BE2C (cell line): ENCODE measurements at regions not wholly inside any gene's neighbourhood (a gene's known extent, or its start where the extent isn't known, plus 50 kb on each side); places are given as distances from the start of the nearest gene placed in this dataset.
"Not testable (repeated sequence)": the region's sequence is repeated elsewhere in the genome, so short reads cannot be mapped to it uniquely, and the experiment has no call there.

Experiments
- DNase-seq: peaks from one replicate; pipeline ENCODE4 v3.0.0-alpha.2; 2020
- H3K27me3 ChIP-seq: fragments of 250-450 bp; sonication (Bioruptor Pico); 2 replicates; pipeline ENCODE4 v1.5.1; 2020; ENCODE audit warnings: mild to moderate bottlenecking
- H3K36me3 ChIP-seq: fragments of 250-450 bp; sonication (Bioruptor Pico); 2 replicates; pipeline ENCODE4 v1.5.1; 2020; ENCODE audit warnings: mild to moderate bottlenecking
- H3K4me1 ChIP-seq: fragments of 250-450 bp; sonication (Bioruptor Pico); 2 replicates; pipeline ENCODE4 v1.5.1; 2020
- H3K4me3 ChIP-seq: 2 replicates; pipeline ENCODE4 v1.5.1; 2011; ENCODE audit warnings: low read depth, low read length
- H3K9me3 ChIP-seq: fragments of 250-450 bp; sonication (Bioruptor Pico); 2 replicates; pipeline ENCODE4 v1.5.1; 2020
- TF ChIP-seq, protein P1 (sequence below): IDR thresholded peaks from 2 replicates; pipeline ENCODE4 v1.5.1; 2012; ENCODE audit warnings: mild to moderate bottlenecking, low read depth, low read length

DNA sequence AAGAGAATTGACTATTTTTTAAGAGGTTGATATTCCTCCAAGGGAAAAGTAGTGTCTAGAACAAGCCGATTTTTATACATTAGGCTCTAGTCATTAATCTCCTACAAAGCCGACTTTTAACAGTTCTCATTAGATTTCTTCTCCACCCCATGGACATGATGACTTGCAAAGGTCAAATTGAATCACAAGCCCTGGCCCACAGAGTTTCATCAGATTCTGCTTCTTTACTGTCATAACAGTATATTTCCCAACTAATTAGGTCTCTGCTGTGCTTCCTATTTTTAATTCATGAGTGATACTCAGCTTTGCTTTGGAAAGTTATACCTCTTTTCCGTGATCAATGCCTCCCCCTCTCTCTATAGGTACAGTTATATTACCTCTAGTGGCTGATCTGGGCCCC lies 90.6 kb upstream of the ADGRB3 start:
- no peak for DNase-seq
- Histone ChIP-seq H3K4me1 (no peaks in the 10 kb centered on the region), H3K4me3 (no peak overlapping the region), H3K27me3 (no peaks in the 10 kb centered on the region), H3K9me3 (no peaks in the 10 kb centered on the region), H3K36me3 (no peaks in the 10 kb centered on the region)
- TF ChIP-seq, protein P1, sequence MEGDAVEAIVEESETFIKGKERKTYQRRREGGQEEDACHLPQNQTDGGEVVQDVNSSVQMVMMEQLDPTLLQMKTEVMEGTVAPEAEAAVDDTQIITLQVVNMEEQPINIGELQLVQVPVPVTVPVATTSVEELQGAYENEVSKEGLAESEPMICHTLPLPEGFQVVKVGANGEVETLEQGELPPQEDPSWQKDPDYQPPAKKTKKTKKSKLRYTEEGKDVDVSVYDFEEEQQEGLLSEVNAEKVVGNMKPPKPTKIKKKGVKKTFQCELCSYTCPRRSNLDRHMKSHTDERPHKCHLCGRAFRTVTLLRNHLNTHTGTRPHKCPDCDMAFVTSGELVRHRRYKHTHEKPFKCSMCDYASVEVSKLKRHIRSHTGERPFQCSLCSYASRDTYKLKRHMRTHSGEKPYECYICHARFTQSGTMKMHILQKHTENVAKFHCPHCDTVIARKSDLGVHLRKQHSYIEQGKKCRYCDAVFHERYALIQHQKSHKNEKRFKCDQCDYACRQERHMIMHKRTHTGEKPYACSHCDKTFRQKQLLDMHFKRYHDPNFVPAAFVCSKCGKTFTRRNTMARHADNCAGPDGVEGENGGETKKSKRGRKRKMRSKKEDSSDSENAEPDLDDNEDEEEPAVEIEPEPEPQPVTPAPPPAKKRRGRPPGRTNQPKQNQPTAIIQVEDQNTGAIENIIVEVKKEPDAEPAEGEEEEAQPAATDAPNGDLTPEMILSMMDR: no peak

DNA sequence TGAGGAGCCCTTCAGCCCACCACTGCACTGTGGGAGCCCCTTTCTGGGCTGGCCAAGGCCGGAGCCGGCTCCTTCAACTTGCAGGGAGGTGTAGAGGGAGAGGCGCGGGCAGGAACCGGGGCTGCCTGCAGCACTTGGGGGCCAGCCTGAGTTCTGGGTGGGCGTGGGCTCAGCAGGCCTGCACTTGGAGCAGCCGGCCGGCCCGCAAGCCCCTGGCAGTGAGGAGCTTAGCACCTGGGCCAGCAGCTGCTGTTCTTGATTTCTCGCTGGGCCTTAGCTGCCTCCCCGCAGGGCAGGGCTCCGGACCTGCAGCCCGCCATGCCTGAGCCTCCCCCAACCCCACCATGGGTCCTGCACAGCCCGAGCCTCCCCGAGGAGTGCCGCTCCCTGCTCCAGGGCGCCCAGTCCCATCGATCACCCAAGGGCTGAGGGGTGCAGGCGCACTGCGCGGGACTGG lies 101.7 kb upstream of the ADGRB3 start:
- Histone ChIP-seq H3K4me1 (no peaks in the 10 kb centered on the region; the same call in 1 of the 2 replicates), H3K27me3 (no peaks in the 10 kb centered on the region), H3K9me3 (no peaks in the 10 kb centered on the region), H3K36me3 (no peaks in the 10 kb centered on the region), H3K4me3 (no peak overlapping the region)
- TF ChIP-seq, protein P1: no peak
- DNase-seq: no peak

DNA sequence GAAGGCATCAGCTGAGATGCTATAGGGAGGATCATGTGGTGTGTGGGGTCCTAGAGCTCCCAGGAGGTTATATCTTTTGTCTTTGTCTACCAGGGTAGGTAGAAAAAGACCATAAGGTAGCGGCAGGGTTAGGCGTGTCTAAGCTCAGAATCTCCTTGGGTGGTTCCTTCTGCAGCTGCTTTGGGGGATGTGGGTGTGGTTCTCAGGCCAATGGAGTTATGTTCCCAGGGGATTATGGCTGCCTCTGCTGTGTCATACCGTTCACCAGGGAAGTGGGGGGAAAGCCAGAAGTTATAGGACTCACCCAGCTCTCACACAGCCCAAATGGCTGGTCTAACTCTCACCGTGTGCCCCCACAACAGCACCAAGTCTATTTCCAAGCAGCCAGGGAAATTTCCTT lies 107.4 kb upstream of the ADGRB3 start:
- Histone ChIP-seq H3K9me3 (no peaks in the 10 kb centered on the region), H3K36me3 (no peaks in the 10 kb centered on the region), H3K27me3 (no peaks in the 10 kb centered on the region), H3K4me3 (no peak overlapping the region), H3K4me1 (no peaks in the 10 kb centered on the region; the same call in 1 of the 2 replicates)
- TF ChIP-seq, protein P1: no peak
- DNase-seq: no peak

DNA sequence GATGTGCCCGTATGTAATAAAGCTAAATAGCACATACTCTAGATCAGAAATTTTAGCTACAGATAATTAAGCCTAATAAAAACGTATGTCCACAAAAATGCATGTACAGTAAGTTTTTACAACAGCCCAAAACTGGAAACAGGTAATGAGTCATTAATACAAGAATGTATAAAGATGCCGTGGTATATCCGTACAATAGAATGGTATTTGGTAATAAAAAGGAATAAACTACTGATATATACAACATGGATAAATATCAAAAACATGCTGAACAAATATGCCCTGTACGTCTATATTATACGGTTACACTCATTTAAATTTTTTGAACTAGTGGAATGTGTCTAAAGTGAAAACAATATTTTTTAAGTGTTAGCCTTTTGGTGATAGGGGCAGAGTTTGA lies 128.2 kb upstream of the ADGRB3 start:
- DNase-seq: no peak
- Histone ChIP-seq H3K9me3 (no peaks in the 10 kb centered on the region), H3K4me1 (peaks cover 5% of the 10 kb centered on the region; the same call in 1 of the 2 replicates), H3K4me3 (no peak overlapping the region), H3K27me3 (no peaks in the 10 kb centered on the region), H3K36me3 (no peaks in the 10 kb centered on the region)
- TF ChIP-seq, protein P1: no peak

DNA sequence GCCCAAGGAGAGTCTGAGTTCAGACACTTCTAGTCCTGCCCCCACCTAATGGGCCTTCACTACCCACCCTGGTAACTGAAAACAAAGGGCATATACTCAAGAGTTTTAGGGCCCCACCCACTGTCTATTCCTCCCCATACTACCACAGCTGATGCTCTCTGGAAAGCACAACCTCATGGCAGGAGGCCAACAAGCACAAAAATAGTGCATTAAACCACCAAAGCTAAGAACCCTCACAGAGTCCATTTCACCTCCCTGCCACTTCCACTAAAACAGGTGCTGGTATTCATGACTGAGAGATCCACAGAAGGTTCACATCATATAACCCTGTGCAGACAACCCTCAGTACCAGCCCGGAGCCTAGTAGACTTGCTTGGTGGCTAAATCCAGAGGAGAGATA lies 132.1 kb upstream of the ADGRB3 start:
- TF ChIP-seq, protein P1: no peak
- no peaks in the 10 kb centered on the region for H3K36me3 ChIP-seq
- peaks cover 5% of the 10 kb centered on the region; the same call in 1 of the 2 replicates for H3K4me1 ChIP-seq
- H3K27me3 ChIP-seq: no peaks in the 10 kb centered on the region
- H3K4me3 ChIP-seq: no peak overlapping the region
- DNase-seq: no peak
- no peaks in the 10 kb centered on the region for H3K9me3 ChIP-seq

DNA sequence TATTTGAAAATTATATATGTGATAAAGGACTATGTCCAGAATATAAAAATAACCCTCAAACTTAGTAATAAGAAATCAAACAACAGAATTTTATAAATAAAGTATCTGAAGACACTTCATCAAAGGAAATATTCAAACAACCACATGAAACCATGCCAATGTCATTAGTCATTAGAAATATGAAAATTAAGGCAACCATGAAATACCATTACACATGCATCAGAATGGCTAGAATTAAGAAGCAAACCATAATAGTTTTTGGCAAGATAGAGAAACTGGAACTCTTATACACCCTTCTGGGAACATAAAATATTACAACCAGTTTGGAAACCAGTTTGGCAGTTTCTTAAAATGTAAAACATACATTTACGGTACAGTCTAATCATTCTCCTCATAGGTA lies 137.2 kb upstream of the ADGRB3 start:
- Histone ChIP-seq H3K4me1 (peaks cover under 1% of the 10 kb centered on the region; the same call in 1 of the 2 replicates), H3K36me3 (no peaks in the 10 kb centered on the region), H3K9me3 (no peaks in the 10 kb centered on the region), H3K4me3 (no peak overlapping the region), H3K27me3 (no peaks in the 10 kb centered on the region)
- TF ChIP-seq, protein P1: no peak
- DNase-seq: no peak

DNA sequence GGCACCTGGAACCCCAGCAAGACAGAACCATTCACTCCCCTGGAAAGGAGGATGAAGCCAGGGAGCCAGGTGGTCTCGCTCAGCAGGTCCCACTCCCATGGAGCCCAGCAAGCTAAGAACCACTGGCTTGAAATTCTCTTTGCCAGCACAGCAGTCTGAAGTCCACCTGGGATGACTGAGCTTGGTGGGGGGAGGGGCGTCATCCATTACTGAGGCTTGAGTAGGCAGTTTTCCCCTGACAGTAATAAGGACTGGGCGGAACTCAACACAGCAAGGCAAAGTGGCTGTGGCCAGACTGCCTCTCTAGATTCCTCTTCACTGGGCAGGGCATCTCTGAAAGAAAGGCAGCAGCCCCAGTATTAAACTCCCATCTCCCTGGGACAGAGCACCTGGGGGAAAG lies 140.2 kb upstream of the ADGRB3 start:
- not testable (repeated sequence) for H3K27me3 ChIP-seq, H3K9me3 ChIP-seq, H3K36me3 ChIP-seq, DNase-seq, H3K4me1 ChIP-seq, H3K4me3 ChIP-seq
